ENCODE measurements at regions not wholly inside any gene's neighbourhood (a gene's known extent, or its start where the extent isn't known, plus 50 kb on each side); places are given as distances from the start of the nearest gene placed in this dataset.
A peak's percentile ranks its signal among the peaks of the same experiment; 100 is the strongest.
"Not testable (repeated sequence)": the region's sequence is repeated elsewhere in the genome, so short reads cannot be mapped to it uniquely, and the experiment has no call there.

GRCh38 chrX:144616317-144616716 is 631.0 kb upstream of the SPANXN1 start:
- no peak for TF ChIP-seq CTCF (conservative IDR thresholded peaks at IDR 0.05; ENCODE audit: low read length)
- H3K4me3 ChIP-seq (ENCODE audit: low read length): no peak overlapping the region
- no peak for DNase-seq (ENCODE audit: low read depth)

- DNase-seq (ENCODE audit: low read depth): no peak
- no peak overlapping the region for H3K4me3 ChIP-seq (ENCODE audit: low read length)
- TF ChIP-seq CTCF (conservative IDR thresholded peaks at IDR 0.05; ENCODE audit: low read length): no peak
These were observed 619.4 kb upstream of the SPANXN1 start for GRCh38 chrX:144627947-144628346.

GRCh38 chrX:144634451-144634850 is 612.9 kb upstream of the SPANXN1 start:
- not testable (repeated sequence) for H3K4me3 ChIP-seq (ENCODE audit: low read length); DNase-seq (ENCODE audit: low read depth)

- no peak overlapping the region for H3K4me3 ChIP-seq (ENCODE audit: low read length)
- no peak for DNase-seq (ENCODE audit: low read depth)
- no peak for TF ChIP-seq CTCF (conservative IDR thresholded peaks at IDR 0.05; ENCODE audit: low read length)
These were observed 609.6 kb upstream of the SPANXN1 start for GRCh38 chrX:144637731-144638130.

GRCh38 chrX:144648788-144649187 is 598.5 kb upstream of the SPANXN1 start:
- DNase-seq (ENCODE audit: low read depth): no peak
- no peak overlapping the region for H3K4me3 ChIP-seq (ENCODE audit: low read length)
- no peak for TF ChIP-seq CTCF (conservative IDR thresholded peaks at IDR 0.05; ENCODE audit: low read length)

- no peak overlapping the region for H3K4me3 ChIP-seq (ENCODE audit: low read length)
- TF ChIP-seq CTCF (conservative IDR thresholded peaks at IDR 0.05; ENCODE audit: low read length): no peak
- peak; percentile 52 for DNase-seq (ENCODE audit: low read depth)
These were observed 565.8 kb upstream of the SPANXN1 start for GRCh38 chrX:144681501-144681900.

GRCh38 chrX:144683247-144683646 is 564.1 kb upstream of the SPANXN1 start:
- TF ChIP-seq CTCF (conservative IDR thresholded peaks at IDR 0.05; ENCODE audit: low read length): no peak
- no peak overlapping the region for H3K4me3 ChIP-seq (ENCODE audit: low read length)
- DNase-seq (ENCODE audit: low read depth): no peak

GRCh38 chrX:144709841-144710240 is 537.5 kb upstream of the SPANXN1 start:
- no peak for DNase-seq (ENCODE audit: low read depth)
- H3K4me3 ChIP-seq (ENCODE audit: low read length): no peak overlapping the region
- no peak for TF ChIP-seq CTCF (conservative IDR thresholded peaks at IDR 0.05; ENCODE audit: low read length)
